H1 (cell line): ENCODE measurements at regions not wholly inside any gene's neighbourhood (a gene's known extent, or its start where the extent isn't known, plus 50 kb on each side); places are given as distances from the start of the nearest gene placed in this dataset.

Source experiments
- CTCF ChIA-PET: fragments of 300-600 bp; sonication (Branson Sonifier 250); formaldehyde crosslinking; loops from one replicate; lab custom pipeline; 2021; ENCODE audit not compliant: partially characterized antibody; lab: Charles Lee
- POLR2A ChIA-PET: fragments of 300-600 bp; sonication (Branson Sonifier 250); formaldehyde crosslinking; loops from one replicate; lab custom pipeline; 2021; ENCODE audit warnings: inconsistent platforms; ENCODE audit not compliant: partially characterized antibody; lab: Charles Lee
- DNase-seq, 2 experiments: peaks; one replicate each; pipeline versions ENCODE4 v3.0.0 to v3.0.0-alpha.2; 2010 to 2022; ENCODE audit warnings: low spot score in 2 of 2, low read depth in 1 of 2, mixed read lengths in 1 of 2
- FAIRE-seq: peaks from 2 replicates; lab custom pipeline; 2011; peaks lifted over from hg19 to GRCh38; lab: Jason Lieb, UNC
- H2AFZ ChIP-seq: 2 replicates; pipeline ENCODE4 v1.8.1; 2012; ENCODE audit warnings: low read length, inconsistent platforms
- H2AK5ac ChIP-seq: 2 replicates; pipeline ENCODE4 v1.6.1; 2013; ENCODE audit warnings: low read depth, low read length
- H2BK120ac ChIP-seq: replicated peaks from 2 replicates; pipeline ENCODE3; 2013; ENCODE audit warnings: low read depth, low read length, inconsistent platforms
- H2BK12ac ChIP-seq: 2 replicates; pipeline ENCODE4 v1.6.1; 2013; ENCODE audit warnings: low read depth, low read length
- H2BK15ac ChIP-seq: 2 replicates; pipeline ENCODE4 v1.6.1; 2013; ENCODE audit warnings: low read length
- H2BK20ac ChIP-seq: 2 replicates; pipeline ENCODE4 v1.6.1; 2013; ENCODE audit warnings: low read length
- H2BK5ac ChIP-seq: 2 replicates; pipeline ENCODE4 v1.6.1; 2013; ENCODE audit warnings: low read depth, low read length
- H3K14ac ChIP-seq: 2 replicates; pipeline ENCODE4 v1.6.1; 2013; ENCODE audit warnings: inconsistent platforms; ENCODE audit not compliant: insufficient read length
- H3K18ac ChIP-seq: 2 replicates; pipeline ENCODE4 v1.6.1; 2013; ENCODE audit warnings: low read length; ENCODE audit errors: extremely low read depth
- H3K23ac ChIP-seq: 2 replicates; pipeline ENCODE4 v1.6.1; 2013; ENCODE audit warnings: inconsistent platforms; ENCODE audit not compliant: insufficient read length
- H3K23me2 ChIP-seq: 2 replicates; pipeline ENCODE4 v1.6.1; 2013; ENCODE audit warnings: low read depth, low read length
- H3K27ac ChIP-seq: 2 replicates; pipeline ENCODE4 v1.6.1; 2011; ENCODE audit warnings: low read depth, low read length, inconsistent platforms
- H3K27me3 ChIP-seq, 4 experiments: replicated peaks in 1 of 4; 1 replicate in 1 of 4; 2 replicates in 3 of 4; pipeline versions ENCODE4 v1.6.1 to v1.8.1; 2011 to 2013; ENCODE audit warnings: low read length in 3 of 4, mild to moderate bottlenecking in 3 of 4, inconsistent platforms in 2 of 4, mixed read lengths in 2 of 4, moderate library complexity in 1 of 4; ENCODE audit not compliant: control insufficient read depth in 3 of 4, insufficient read depth in 3 of 4; ENCODE audit errors: extremely low read depth in 1 of 4
- H3K36me3 ChIP-seq, 4 experiments: 2 replicates each; pipeline versions ENCODE4 v1.6.1 to v1.8.1; 2011 to 2013; ENCODE audit warnings: mild to moderate bottlenecking in 4 of 4, low read length in 3 of 4, moderate library complexity in 2 of 4, control low read depth in 1 of 4, inconsistent platforms in 1 of 4; ENCODE audit not compliant: insufficient read depth in 4 of 4, control insufficient read depth in 2 of 4
- H3K4ac ChIP-seq: replicated peaks from 2 replicates; pipeline ENCODE3; 2013; ENCODE audit warnings: low read length, low read depth, mixed read lengths, inconsistent platforms; ENCODE audit not compliant: insufficient read length
- H3K4me1 ChIP-seq, 4 experiments: replicated peaks in 1 of 4; 1 replicate in 1 of 4; 2 replicates in 3 of 4; pipeline versions ENCODE4 v1.6.1 to v1.8.1; 2011 to 2013; ENCODE audit warnings: low read length in 3 of 4, inconsistent platforms in 2 of 4, mixed read lengths in 1 of 4; ENCODE audit not compliant: insufficient read depth in 4 of 4, control insufficient read depth in 3 of 4
- H3K4me2 ChIP-seq, 2 experiments: 2 replicates each; pipeline versions ENCODE4 v1.6.1 to v1.8.1; 2011 to 2013; ENCODE audit warnings: low read depth in 2 of 2, low read length in 2 of 2, control low read depth in 1 of 2, inconsistent platforms in 1 of 2, mild to moderate bottlenecking in 1 of 2; ENCODE audit not compliant: insufficient read depth in 1 of 2
- H3K4me3 ChIP-seq, 4 experiments: fragments of 200-600, 300-600 bp in 1 of 4; sonication (generic), shearing (Covaris generic), sonication (Bioruptor Twin) in 1 of 4; 2 replicates each; pipeline versions ENCODE4 v1.5.1 to v1.8.1; 2011 to 2016; ENCODE audit warnings: low read length in 4 of 4, low read depth in 3 of 4, control low read depth in 2 of 4, inconsistent platforms in 2 of 4, mild to moderate bottlenecking in 2 of 4, mixed read lengths in 1 of 4, moderate library complexity in 1 of 4; ENCODE audit not compliant: insufficient read depth in 2 of 4; ENCODE audit errors: extremely low read depth in 1 of 4
- H3K56ac ChIP-seq: replicated peaks from 2 replicates; pipeline ENCODE3; 2013; ENCODE audit warnings: low read depth, mild to moderate bottlenecking, mixed read lengths, low read length, inconsistent platforms; ENCODE audit not compliant: insufficient read length
- H3K79me1 ChIP-seq: 2 replicates; pipeline ENCODE4 v1.6.1; 2013; ENCODE audit warnings: low read depth, low read length, control low read depth
- H3K79me2 ChIP-seq, 2 experiments: 2 replicates each; pipeline versions ENCODE4 v1.6.1 to v1.8.1; 2012 to 2013; ENCODE audit warnings: low read length in 2 of 2, mild to moderate bottlenecking in 2 of 2, inconsistent platforms in 1 of 2; ENCODE audit not compliant: insufficient read depth in 2 of 2, control insufficient read depth in 1 of 2
- H3K9ac ChIP-seq, 4 experiments: replicated peaks in 1 of 4; 1 replicate in 1 of 4; 2 replicates in 3 of 4; pipeline versions ENCODE4 v1.6.1 to v1.8.1; 2011 to 2013; ENCODE audit warnings: low read depth in 3 of 4, low read length in 3 of 4, control low read depth in 2 of 4, mild to moderate bottlenecking in 2 of 4, moderate library complexity in 2 of 4, inconsistent platforms in 1 of 4; ENCODE audit errors: extremely low read depth in 1 of 4
- H3K9me3 ChIP-seq, 2 experiments: 2 replicates each; pipeline versions ENCODE4 v1.6.1 to v1.8.1; 2012 to 2013; ENCODE audit warnings: mild to moderate bottlenecking in 2 of 2, moderate library complexity in 2 of 2, control low read depth in 1 of 2, inconsistent platforms in 1 of 2, low read depth in 1 of 2, low read length in 1 of 2, mixed read lengths in 1 of 2; ENCODE audit not compliant: insufficient read depth in 2 of 2
- H4K20me1 ChIP-seq, 2 experiments: replicated peaks in 1 of 2; 2 replicates each; pipeline versions ENCODE3 to v1.8.1; 2011 to 2013; ENCODE audit warnings: inconsistent platforms in 2 of 2, low read length in 2 of 2, mild to moderate bottlenecking in 1 of 2; ENCODE audit not compliant: insufficient read depth in 2 of 2, control insufficient read depth in 1 of 2
- H4K5ac ChIP-seq: 2 replicates; pipeline ENCODE4 v1.6.1; 2013; ENCODE audit warnings: low read length, low read depth, mixed read lengths, inconsistent platforms; ENCODE audit not compliant: insufficient read length
- H4K8ac ChIP-seq: 2 replicates; pipeline ENCODE4 v1.8.0; 2013; ENCODE audit warnings: mild to moderate bottlenecking, moderate library complexity, low read length, inconsistent platforms; ENCODE audit not compliant: insufficient read depth; ENCODE audit errors: extremely low read depth
- H4K91ac ChIP-seq: replicated peaks from 2 replicates; pipeline ENCODE3; 2013; ENCODE audit warnings: low read length, mixed read lengths, inconsistent platforms; ENCODE audit not compliant: insufficient read length
- BACH1 ChIP-seq: IDR thresholded peaks from 2 replicates; pipeline ENCODE4 v1.6.1; 2012; ENCODE audit warnings: low read length, improper control_type of control experiment
- CBX5 ChIP-seq: fragments of 300-800, 300-1000 bp; sonication (generic); IDR thresholded peaks from 2 replicates; pipeline ENCODE4 v1.7.1; 2016; ENCODE audit warnings: antibody characterized with exemption, low read length, low read depth
- CBX8 ChIP-seq: fragments of 300-800, 300-1000 bp; sonication (generic); IDR thresholded peaks from 2 replicates; pipeline ENCODE4 v1.7.1; 2016; ENCODE audit warnings: low read depth, low read length, borderline replicate concordance
- CEBPB ChIP-seq: IDR thresholded peaks from 2 replicates; pipeline ENCODE4 v1.6.1; 2012; ENCODE audit warnings: low read depth, low read length
- CTCF ChIP-seq, 3 experiments: IDR thresholded peaks; 1 replicate in 2 of 3; 2 replicates in 1 of 3; pipeline versions ENCODE4 v1.5.1 to v1.6.1; 2011; ENCODE audit warnings: low read length in 3 of 3, mild to moderate bottlenecking in 3 of 3, inconsistent platforms in 2 of 3, low read depth in 1 of 3, moderate library complexity in 1 of 3; ENCODE audit not compliant: insufficient read depth in 1 of 3; ENCODE audit errors: control extremely low read depth in 1 of 3
- EGR1 ChIP-seq: IDR thresholded peaks from 2 replicates; pipeline ENCODE4 v1.6.1; 2011; ENCODE audit warnings: low read depth, low read length, borderline replicate concordance
- MAFK ChIP-seq: IDR thresholded peaks from 2 replicates; pipeline ENCODE4 v1.6.1; 2012; ENCODE audit warnings: low read depth, mild to moderate bottlenecking, improper control_type of control experiment, low read length
- POLR2AphosphoS5 ChIP-seq: IDR thresholded peaks from 2 replicates; pipeline ENCODE4 v1.6.1; 2011; ENCODE audit warnings: low read depth, low read length
- RFX5 ChIP-seq: IDR thresholded peaks from 2 replicates; pipeline ENCODE4 v1.6.1; 2011; ENCODE audit warnings: low read depth, low read length, improper control_type of control experiment, borderline replicate concordance
- RNF2 ChIP-seq: fragments of 200-900, 300-1000 bp; sonication (generic); IDR thresholded peaks from 2 replicates; pipeline ENCODE4 v1.7.1; 2016; ENCODE audit warnings: borderline replicate concordance, low read depth, mild to moderate bottlenecking, antibody characterized with exemption, low read length; ENCODE audit not compliant: poor library complexity, severe bottlenecking; ENCODE audit errors: missing control alignments
- TAF7 ChIP-seq: optimal IDR thresholded peaks from 2 replicates; pipeline ENCODE3; 2011; ENCODE audit warnings: low read depth, mild to moderate bottlenecking, inconsistent platforms, low read length, moderate library complexity, borderline replicate concordance
- ZNF274 ChIP-seq: IDR thresholded peaks from 2 replicates; pipeline ENCODE4 v1.7.0; 2012; ENCODE audit warnings: low read length, borderline replicate concordance; ENCODE audit errors: extremely low read depth
- WGBS, 2 experiments: shearing (Covaris generic) in 1 of 2; methylation state at CpG; one replicate each; pipeline versions ENCODE4 v1.1.6 to v1.1.7; 2013 to 2015; ENCODE audit warnings: low lambda C conversion rate in 2 of 2, mixed read lengths in 2 of 2, inconsistent platforms in 1 of 2, low coverage in 1 of 2, missing lambda C conversion rate in 1 of 2; ENCODE audit not compliant: insufficient replicate concordance in 2 of 2, insufficient coverage in 1 of 2, insufficient read length in 1 of 2; ENCODE audit errors: extremely low coverage in 1 of 2, missing lambda C conversion rate in 1 of 2; 5-methylcytosine and 5-hydroxymethylcytosine counted together

GRCh38 chr18:44509048-44509447, 171.6 kb upstream of the SETBP1 start:
- Histone ChIP-seq H3K23me2 (no peaks in the 10 kb centered on the region), H4K91ac (no peak overlapping the region), H2BK120ac (no peak overlapping the region), H3K56ac (no peak overlapping the region), H3K27ac (no peak overlapping the region), H2BK20ac (no peak overlapping the region), H3K23ac (no peak overlapping the region), H3K18ac (no peak overlapping the region), H3K14ac (no peak overlapping the region), H2BK15ac (no peak overlapping the region), H3K4me3 (no peak overlapping the region), H2BK5ac (no peak overlapping the region), H4K8ac (no peak overlapping the region), H3K4me2 (no peak overlapping the region), H3K36me3 (no peaks in the 10 kb centered on the region), H3K9me3 (no peaks in the 10 kb centered on the region), H3K4me1 (no peaks in the 10 kb centered on the region; a peak in 1 of 7 replicates), H4K5ac (no peak overlapping the region), H3K79me2 (no peaks in the 10 kb centered on the region), H3K27me3 (peaks cover 0 to 1% (median 0%) of the 10 kb centered on the region in 4 experiments; a peak in 1 of 7 replicates), H2BK12ac (no peak overlapping the region), H2AFZ (no peak overlapping the region), H4K20me1 (no peaks in the 10 kb centered on the region), H2AK5ac (no peak overlapping the region), H3K4ac (no peak overlapping the region), H3K9ac (no peak overlapping the region), H3K79me1 (no peaks in the 10 kb centered on the region)
- WGBS, 2 experiments: 80% methylated on average over 2 of the region's 2 CpGs; no CpG with 5 or more reads in 1 of the 2 experiments
- FAIRE-seq (no peak), DNase-seq (no peak)
- POLR2A ChIA-PET: no interaction called here
- CTCF ChIA-PET: no interaction called here
- no peak for TF ChIP-seq CBX8
- no peak for TF ChIP-seq RFX5
- TF ChIP-seq BACH1: no peak
- no peak for TF ChIP-seq EGR1
- TF ChIP-seq MAFK: no peak
- no peak for TF ChIP-seq ZNF274
- no peak for TF ChIP-seq RNF2
- no peak for TF ChIP-seq TAF7
- TF ChIP-seq CEBPB: no peak
- no peak for TF ChIP-seq POLR2AphosphoS5
- no peak for TF ChIP-seq CBX5
- TF ChIP-seq CTCF (IDR thresholded peaks at IDR 0.05; ENCODE audit: control extremely low read depth in 1 of 3, insufficient read depth in 1 of 3, low read depth in 1 of 3, low read length in 3 of 3): no peak
